Tibial artery (tissue), 4 donors: ENCODE measurements at regions not wholly inside any gene's neighbourhood (a gene's known extent, or its start where the extent isn't known, plus 50 kb on each side); places are given as distances from the start of the nearest gene placed in this dataset.
"Not testable (repeated sequence)": the region's sequence is repeated elsewhere in the genome, so short reads cannot be mapped to it uniquely, and the experiment has no call there.

Experiments used
- DNase-seq, 2 donors: peaks; one replicate each; pipeline ENCODE4 v3.0.0-alpha.2; 2019
- H3K27ac ChIP-seq, 2 donors: fragments of 200-600 bp; sonication (generic) in 1 of 2; 1 replicate in 1 of 2; 2 replicates in 1 of 2; pipeline ENCODE4 v1.5.1; 2018 to 2019; ENCODE audit warnings: mild to moderate bottlenecking in 1 of 2
- H3K27me3 ChIP-seq, 2 donors: fragments of 200-600 bp; sonication (generic) in 1 of 2; one replicate each; pipeline versions ENCODE4 v1.5.1 to v1.6.0; 2016 to 2019
- H3K36me3 ChIP-seq, 3 donors: fragments of 200-600 bp; sonication (generic) in 2 of 3; one replicate each; pipeline ENCODE4 v1.5.1; 2016 to 2019; ENCODE audit warnings: mild to moderate bottlenecking in 2 of 3
- H3K4me1 ChIP-seq, 4 donors: fragments of 200-600 bp; sonication (generic) in 2 of 4; 1 replicate in 3 of 4; 2 replicates in 1 of 4; pipeline ENCODE4 v1.5.1; 2016 to 2019
- H3K4me3 ChIP-seq, 2 donors: fragments of 200-600 bp; sonication (generic) in 1 of 2; 1 replicate in 1 of 2; 2 replicates in 1 of 2; pipeline ENCODE4 v1.5.1; 2018 to 2019; ENCODE audit warnings: mild to moderate bottlenecking in 2 of 2
- H3K9me3 ChIP-seq, 3 donors: fragments of 200-600 bp; sonication (generic) in 1 of 3; one replicate each; pipeline ENCODE4 v1.5.1; 2016 to 2019
- intact Hi-C: fragments of 100-400 bp; cut with DNase I; formaldehyde crosslinking; loops from one replicate; pipeline ENCODE4 v1.15.0; 2023; ENCODE audit warnings: low total_unique reads
- TF ChIP-seq, protein P1 (sequence below), 2 experiments: fragments of 200-600 bp in 1 of 2; fragments of 450-650 bp in 1 of 2; IDR thresholded peaks; one replicate each; pipeline ENCODE4 v1.5.1; 2017 to 2019; ENCODE audit warnings: antibody characterized with exemption in 2 of 2, mild to moderate bottlenecking in 1 of 2, moderate library complexity in 1 of 2

GRCh38 chr20:54726687-54727300 lies 251.4 kb downstream of the DOK5 start:
- Histone ChIP-seq H3K4me1 (no peaks in the 10 kb centered on the region), H3K36me3 (no peaks in the 10 kb centered on the region), H3K27ac (no peak overlapping the region), H3K27me3 (no peaks in the 10 kb centered on the region), H3K9me3 (no peaks in the 10 kb centered on the region), H3K4me3 (no peak overlapping the region)
- intact Hi-C loops, result no loop called here
- DNase-seq, result no peak
- TF ChIP-seq, protein P1, sequence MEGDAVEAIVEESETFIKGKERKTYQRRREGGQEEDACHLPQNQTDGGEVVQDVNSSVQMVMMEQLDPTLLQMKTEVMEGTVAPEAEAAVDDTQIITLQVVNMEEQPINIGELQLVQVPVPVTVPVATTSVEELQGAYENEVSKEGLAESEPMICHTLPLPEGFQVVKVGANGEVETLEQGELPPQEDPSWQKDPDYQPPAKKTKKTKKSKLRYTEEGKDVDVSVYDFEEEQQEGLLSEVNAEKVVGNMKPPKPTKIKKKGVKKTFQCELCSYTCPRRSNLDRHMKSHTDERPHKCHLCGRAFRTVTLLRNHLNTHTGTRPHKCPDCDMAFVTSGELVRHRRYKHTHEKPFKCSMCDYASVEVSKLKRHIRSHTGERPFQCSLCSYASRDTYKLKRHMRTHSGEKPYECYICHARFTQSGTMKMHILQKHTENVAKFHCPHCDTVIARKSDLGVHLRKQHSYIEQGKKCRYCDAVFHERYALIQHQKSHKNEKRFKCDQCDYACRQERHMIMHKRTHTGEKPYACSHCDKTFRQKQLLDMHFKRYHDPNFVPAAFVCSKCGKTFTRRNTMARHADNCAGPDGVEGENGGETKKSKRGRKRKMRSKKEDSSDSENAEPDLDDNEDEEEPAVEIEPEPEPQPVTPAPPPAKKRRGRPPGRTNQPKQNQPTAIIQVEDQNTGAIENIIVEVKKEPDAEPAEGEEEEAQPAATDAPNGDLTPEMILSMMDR (IDR thresholded peaks at IDR 0.05), result no peak

GRCh38 chr20:54725266-54725665 lies 249.9 kb downstream of the DOK5 start:
- DNase-seq, H3K36me3 ChIP-seq, H3K27me3 ChIP-seq, H3K4me3 ChIP-seq, H3K27ac ChIP-seq, H3K4me1 ChIP-seq, H3K9me3 ChIP-seq, intact Hi-C loops: not testable (repeated sequence)

GRCh38 chr20:54723723-54724122 lies 248.3 kb downstream of the DOK5 start:
- TF ChIP-seq, protein P1 (IDR thresholded peaks at IDR 0.05), result no peak
- Histone ChIP-seq H3K36me3 (no peaks in the 10 kb centered on the region), H3K27me3 (no peaks in the 10 kb centered on the region), H3K4me1 (no peaks in the 10 kb centered on the region), H3K27ac (no peak overlapping the region), H3K9me3 (no peaks in the 10 kb centered on the region), H3K4me3 (no peak overlapping the region)
- DNase-seq, result no peak
- intact Hi-C loops, result no loop called here

- Histone ChIP-seq H3K27ac (no peak overlapping the region), H3K9me3 (no peaks in the 10 kb centered on the region), H3K4me3 (no peak overlapping the region), H3K36me3 (no peaks in the 10 kb centered on the region), H3K4me1 (no peaks in the 10 kb centered on the region), H3K27me3 (no peaks in the 10 kb centered on the region)
- intact Hi-C loops, result no loop called here
- DNase-seq, result no peak
- TF ChIP-seq, protein P1 (IDR thresholded peaks at IDR 0.05), result no peak
These were observed 242.6 kb downstream of the DOK5 start for GRCh38 chr20:54717983-54718382.

DNA sequence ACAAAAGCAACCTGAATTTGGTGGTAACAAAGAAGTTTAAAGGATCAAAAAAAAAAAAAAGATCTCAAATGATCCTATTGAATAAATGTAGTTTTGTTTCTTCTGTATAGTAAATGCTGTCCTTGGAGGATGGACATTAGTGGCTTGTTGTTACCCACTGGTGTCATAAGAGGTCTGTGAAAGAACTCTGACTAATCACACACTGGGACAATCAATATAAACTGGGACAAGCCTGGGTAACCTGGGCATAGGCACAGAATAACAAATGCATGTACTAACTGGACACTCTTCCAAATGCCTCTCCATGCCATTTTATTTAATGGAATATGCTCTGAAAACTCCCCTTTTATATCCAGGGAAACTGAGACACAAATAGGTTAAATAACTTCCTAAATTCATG lies 241.4 kb downstream of the DOK5 start:
- Histone ChIP-seq H3K36me3 (no peaks in the 10 kb centered on the region), H3K9me3 (no peaks in the 10 kb centered on the region), H3K27me3 (no peaks in the 10 kb centered on the region), H3K4me1 (no peaks in the 10 kb centered on the region), H3K4me3 (no peak overlapping the region), H3K27ac (no peak overlapping the region)
- intact Hi-C loops, result no loop called here
- TF ChIP-seq, protein P1 (IDR thresholded peaks at IDR 0.05), result no peak
- DNase-seq, result no peak

DNA sequence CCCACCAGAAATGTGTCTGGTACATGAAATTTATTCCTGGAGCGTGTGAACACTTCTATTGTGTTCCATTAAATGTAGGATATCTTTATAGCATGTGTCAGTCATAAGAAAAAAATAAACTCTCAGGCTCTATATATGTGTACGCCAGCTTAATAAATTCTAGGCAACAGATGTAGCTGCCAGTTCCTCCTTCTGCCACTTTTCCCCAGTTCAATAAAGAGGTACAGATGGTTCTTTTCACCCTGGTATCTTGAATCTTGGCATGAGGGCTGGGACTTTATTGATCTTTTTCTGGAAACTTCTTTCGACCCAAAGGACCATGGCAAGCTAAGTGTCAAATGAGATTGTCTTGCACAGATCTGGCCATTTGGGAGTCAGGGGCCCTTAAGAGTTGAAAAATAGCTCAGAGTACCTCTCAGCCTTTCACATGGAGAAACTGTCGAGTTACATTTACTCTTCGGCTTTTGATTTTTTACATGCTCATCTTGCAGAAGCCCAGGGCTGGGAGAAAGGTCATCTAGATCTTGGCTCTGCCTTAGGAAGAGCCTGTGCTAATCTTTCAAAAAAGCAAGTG lies 240.9 kb downstream of the DOK5 start:
- H3K27ac ChIP-seq, result no peak overlapping the region
- no peak for DNase-seq
- no peaks in the 10 kb centered on the region for H3K27me3 ChIP-seq
- H3K9me3 ChIP-seq, result no peaks in the 10 kb centered on the region
- no peaks in the 10 kb centered on the region for H3K4me1 ChIP-seq
- no peak overlapping the region for H3K4me3 ChIP-seq
- intact Hi-C loops, result no loop called here
- no peaks in the 10 kb centered on the region for H3K36me3 ChIP-seq
- TF ChIP-seq, protein P1 (IDR thresholded peaks at IDR 0.05), result no peak
